Astrocyte (in vitro differentiated cells and primary cell): ENCODE measurements at regions not wholly inside any gene's neighbourhood (a gene's known extent, or its start where the extent isn't known, plus 50 kb on each side); places are given as distances from the start of the nearest gene placed in this dataset.

Source experiments
- DNase-seq: peaks from one replicate; pipeline ENCODE4 v3.0.0-alpha.2; 2010; ENCODE audit warnings: low read depth
- FAIRE-seq: peaks from 2 replicates; lab custom pipeline; 2011; peaks lifted over from hg19 to GRCh38; lab: Jason Lieb, UNC
- H2AFZ ChIP-seq: 2 replicates; pipeline ENCODE4 v1.6.0; 2012; ENCODE audit warnings: low read depth, low read length, inconsistent platforms
- H3K27ac ChIP-seq: 2 replicates; pipeline ENCODE4 v1.5.1; 2011; ENCODE audit warnings: low read depth, low read length, inconsistent platforms
- H3K27me3 ChIP-seq: 2 replicates; pipeline ENCODE4 v1.6.0; 2011; ENCODE audit warnings: low read length, inconsistent platforms; ENCODE audit not compliant: insufficient read depth
- H3K36me3 ChIP-seq: 2 replicates; pipeline ENCODE4 v1.5.1; 2011; ENCODE audit warnings: low read length, inconsistent platforms; ENCODE audit not compliant: insufficient read depth
- H3K4me1 ChIP-seq: 2 replicates; pipeline ENCODE4 v1.5.1; 2011; ENCODE audit warnings: low read length, inconsistent platforms; ENCODE audit not compliant: insufficient read depth
- H3K4me2 ChIP-seq: 2 replicates; pipeline ENCODE4 v1.6.0; 2012; ENCODE audit warnings: low read length, inconsistent platforms
- H3K4me3 ChIP-seq: 2 replicates; pipeline ENCODE4 v1.5.1; 2011; ENCODE audit warnings: low read depth, mild to moderate bottlenecking, low read length, inconsistent platforms; ENCODE audit not compliant: insufficient read depth
- H3K79me2 ChIP-seq: 2 replicates; pipeline ENCODE4 v1.6.0; 2012; ENCODE audit warnings: mild to moderate bottlenecking, low read length, inconsistent platforms; ENCODE audit not compliant: insufficient read depth
- H3K9ac ChIP-seq: 2 replicates; pipeline ENCODE4 v1.6.0; 2012; ENCODE audit warnings: mild to moderate bottlenecking, low read length, inconsistent platforms
- H3K9me3 ChIP-seq: 2 replicates; pipeline ENCODE4 v1.5.1; 2012; ENCODE audit warnings: low read depth, mild to moderate bottlenecking, low read length, inconsistent platforms; ENCODE audit not compliant: insufficient read depth
- H4K20me1 ChIP-seq: 2 replicates; pipeline ENCODE4 v1.6.0; 2012; ENCODE audit warnings: low read length, inconsistent platforms; ENCODE audit not compliant: insufficient read depth
- H3K27ac Mint-ChIP-seq: one replicate; pipeline ENCODE4 v1.8.0; 2021; ENCODE audit warnings: mild to moderate bottlenecking, mixed read lengths; ENCODE audit not compliant: unreplicated experiment
- H3K27me3 Mint-ChIP-seq: one replicate; pipeline ENCODE4 v1.8.0; 2021; ENCODE audit warnings: low read depth, mixed read lengths; ENCODE audit not compliant: unreplicated experiment
- H3K36me3 Mint-ChIP-seq: one replicate; pipeline ENCODE4 v1.8.0; 2021; ENCODE audit warnings: low read depth, mixed read lengths; ENCODE audit not compliant: unreplicated experiment
- H3K4me1 Mint-ChIP-seq: one replicate; pipeline ENCODE4 v1.8.0; 2021; ENCODE audit warnings: low read depth, mixed read lengths; ENCODE audit not compliant: unreplicated experiment
- H3K4me3 Mint-ChIP-seq: one replicate; pipeline ENCODE4 v1.8.0; 2021; ENCODE audit warnings: mild to moderate bottlenecking, moderate library complexity, mixed read lengths; ENCODE audit not compliant: unreplicated experiment
- H3K9me3 Mint-ChIP-seq: one replicate; pipeline ENCODE4 v1.8.0; 2021; ENCODE audit warnings: mild to moderate bottlenecking, mixed read lengths; ENCODE audit not compliant: unreplicated experiment
- CTCF ChIP-seq: IDR thresholded peaks from 2 replicates; pipeline ENCODE4 v1.5.1; 2011; ENCODE audit warnings: low read depth, mild to moderate bottlenecking, inconsistent platforms, low read length, moderate library complexity; ENCODE audit not compliant: insufficient read depth
- EZH2 ChIP-seq: IDR thresholded peaks from 2 replicates; pipeline ENCODE4 v1.6.1; 2012; ENCODE audit warnings: mild to moderate bottlenecking, low read length, inconsistent platforms; ENCODE audit not compliant: insufficient read depth

DNA sequence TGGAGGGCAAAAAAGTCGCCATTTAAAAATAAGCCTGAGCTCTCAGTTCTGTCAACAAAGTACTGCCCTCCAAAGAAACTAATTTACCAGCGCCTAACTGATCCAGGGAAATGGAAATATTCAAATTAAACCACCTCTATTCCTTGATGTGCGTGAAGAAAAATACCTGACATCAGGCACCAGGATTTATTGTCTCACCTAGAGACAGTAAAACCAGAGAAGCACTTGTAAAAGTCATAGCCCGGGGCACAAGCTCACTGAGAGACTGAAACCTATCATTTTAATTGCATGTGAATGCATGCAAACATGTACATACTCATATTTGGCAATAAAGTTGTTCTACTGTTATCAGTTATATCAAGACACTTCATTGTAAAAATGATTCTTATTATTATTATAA lies 147.3 kb upstream of the VSTM2A start:
- H3K4me1 ChIP-seq, result no peaks in the 10 kb centered on the region
- Mint-ChIP-seq H3K27ac (no peak overlapping the region), H3K36me3 (no peaks in the 10 kb centered on the region), H3K4me1 (no peaks in the 10 kb centered on the region), H3K9me3 (no peaks in the 10 kb centered on the region), H3K4me3 (no peak overlapping the region), H3K27me3 (no peaks in the 10 kb centered on the region)
- no peaks in the 10 kb centered on the region for H3K27me3 ChIP-seq
- no peaks in the 10 kb centered on the region for H3K79me2 ChIP-seq
- no peak overlapping the region for H2AFZ ChIP-seq
- no peak overlapping the region for H3K27ac ChIP-seq
- H4K20me1 ChIP-seq, result no peaks in the 10 kb centered on the region
- H3K4me2 ChIP-seq, result no peak overlapping the region
- TF ChIP-seq EZH2, result no peak
- no peak for TF ChIP-seq CTCF
- no peak overlapping the region for H3K9ac ChIP-seq
- DNase-seq (no peak), FAIRE-seq (no peak)
- no peaks in the 10 kb centered on the region for H3K36me3 ChIP-seq
- peaks cover 3% of the 10 kb centered on the region for H3K9me3 ChIP-seq
- H3K4me3 ChIP-seq, result no peak overlapping the region

- TF ChIP-seq EZH2 (no peak), CTCF (no peak)
- Histone ChIP-seq H3K36me3 (no peaks in the 10 kb centered on the region), H3K9me3 (no peaks in the 10 kb centered on the region), H3K79me2 (no peaks in the 10 kb centered on the region), H4K20me1 (no peaks in the 10 kb centered on the region), H3K27me3 (no peaks in the 10 kb centered on the region), H3K4me1 (no peaks in the 10 kb centered on the region), H3K9ac (no peak overlapping the region), H3K4me2 (no peak overlapping the region), H2AFZ (no peak overlapping the region), H3K27ac (no peak overlapping the region), H3K4me3 (no peak overlapping the region)
- H3K4me1 Mint-ChIP-seq, result no peaks in the 10 kb centered on the region
- FAIRE-seq (no peak), DNase-seq (no peak)
- no peaks in the 10 kb centered on the region for H3K27me3 Mint-ChIP-seq
- no peak overlapping the region for H3K27ac Mint-ChIP-seq
- H3K4me3 Mint-ChIP-seq, result no peak overlapping the region
- H3K9me3 Mint-ChIP-seq, result no peaks in the 10 kb centered on the region
- H3K36me3 Mint-ChIP-seq, result no peaks in the 10 kb centered on the region
Observed at GRCh38 chr7:54397836-54398612, 144.2 kb upstream of the VSTM2A start.

GRCh38 chr7:54398863-54399262 lies 143.3 kb upstream of the VSTM2A start:
- no peak overlapping the region for H2AFZ ChIP-seq
- no peaks in the 10 kb centered on the region for H3K27me3 ChIP-seq
- no peaks in the 10 kb centered on the region for H4K20me1 ChIP-seq
- no peaks in the 10 kb centered on the region for H3K36me3 Mint-ChIP-seq
- no peak overlapping the region for H3K4me3 Mint-ChIP-seq
- no peaks in the 10 kb centered on the region for H3K4me1 ChIP-seq
- FAIRE-seq (no peak), DNase-seq (no peak)
- H3K36me3 ChIP-seq, result no peaks in the 10 kb centered on the region
- H3K79me2 ChIP-seq, result no peaks in the 10 kb centered on the region
- H3K9me3 Mint-ChIP-seq, result no peaks in the 10 kb centered on the region
- H3K9me3 ChIP-seq, result peaks cover 2% of the 10 kb centered on the region
- no peak overlapping the region for H3K4me2 ChIP-seq
- TF ChIP-seq CTCF (no peak), EZH2 (no peak)
- no peak overlapping the region for H3K27ac ChIP-seq
- no peak overlapping the region for H3K4me3 ChIP-seq
- no peaks in the 10 kb centered on the region for H3K27me3 Mint-ChIP-seq
- H3K27ac Mint-ChIP-seq, result no peak overlapping the region
- no peak overlapping the region for H3K9ac ChIP-seq
- no peaks in the 10 kb centered on the region for H3K4me1 Mint-ChIP-seq
